ENCODE measurements at regions not wholly inside any gene's neighbourhood (a gene's known extent, or its start where the extent isn't known, plus 50 kb on each side); places are given as distances from the start of the nearest gene placed in this dataset.

GRCh38 chr9:16025627-16026026, 472.8 kb downstream of the CCDC171 start:
- no peak for DNase-seq

DNA sequence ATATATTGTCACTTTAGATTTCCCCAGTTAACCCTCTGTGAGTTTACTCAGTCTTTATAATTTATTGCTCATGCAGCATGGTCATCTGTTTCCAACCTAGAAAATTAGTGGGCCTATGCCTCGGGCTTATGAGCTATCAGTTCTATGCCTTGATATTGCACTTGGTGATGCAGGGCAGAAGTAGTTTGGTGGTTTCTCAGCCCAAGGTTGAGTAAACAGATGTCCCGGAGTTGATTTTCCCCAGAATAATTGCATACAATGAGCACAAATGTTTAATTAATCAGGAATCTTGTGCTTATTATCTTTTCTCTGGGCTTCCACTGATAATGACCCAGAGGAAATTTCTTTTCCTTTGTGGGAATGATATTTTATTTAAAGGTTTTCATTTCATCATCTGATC, 474.0 kb downstream of the CCDC171 start:
- no peak for DNase-seq

DNA sequence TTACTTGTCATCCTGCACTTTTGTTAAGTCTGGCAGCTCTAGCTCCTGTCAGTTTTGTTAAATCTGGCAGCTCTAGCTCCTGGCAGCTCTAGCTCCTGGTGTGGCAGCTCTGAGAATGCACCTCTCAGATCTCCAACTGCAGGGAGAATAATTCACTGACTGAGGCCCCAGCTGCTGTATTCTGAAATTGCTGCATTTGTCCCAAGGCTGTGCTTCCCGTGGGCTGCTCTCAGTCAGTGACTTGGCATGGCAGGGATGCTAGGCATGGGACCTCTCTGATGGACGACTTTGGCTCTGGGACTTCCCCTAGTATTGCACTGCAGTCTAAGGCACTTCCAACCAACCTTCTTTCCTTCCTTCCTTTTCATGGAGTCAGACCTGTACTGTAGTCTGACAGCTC, 475.7 kb downstream of the CCDC171 start:
- peak in 1 of 2 experiments; percentile 2 for DNase-seq

DNA sequence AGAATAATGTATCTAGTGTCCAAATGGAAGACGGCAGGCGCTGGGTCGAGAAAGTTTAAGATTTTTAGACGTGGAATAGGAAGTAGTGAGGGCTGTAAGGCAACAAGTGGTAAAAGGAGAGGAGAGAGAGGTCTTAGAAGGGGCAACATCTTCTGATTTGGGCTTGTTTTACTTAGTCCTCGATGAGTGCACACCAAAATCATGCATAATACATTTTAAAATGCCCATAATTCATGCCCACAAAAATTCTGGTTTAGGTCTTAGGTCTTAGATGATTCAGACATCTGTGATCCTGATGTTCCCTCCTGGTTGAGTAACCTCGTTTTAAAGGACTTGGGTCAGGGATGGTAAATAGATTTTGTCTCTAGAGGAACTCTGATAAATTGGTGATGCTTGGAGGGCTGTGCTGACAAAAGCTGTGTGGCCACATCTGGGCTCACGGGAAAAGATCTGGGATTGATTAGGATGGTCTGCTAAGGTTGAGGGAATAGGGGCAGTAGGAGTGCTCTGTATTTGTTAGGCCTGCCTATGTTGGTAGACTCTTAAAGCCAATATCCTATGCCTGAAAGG, 476.3 kb downstream of the CCDC171 start:
- DNase-seq = no peak

- DNase-seq = no peak
These were observed 477.0 kb downstream of the CCDC171 start for GRCh38 chr9:16029796-16030363.

GRCh38 chr9:16030528-16031185, 477.8 kb downstream of the CCDC171 start:
- DNase-seq = peak; percentile 54 to 82

DNA sequence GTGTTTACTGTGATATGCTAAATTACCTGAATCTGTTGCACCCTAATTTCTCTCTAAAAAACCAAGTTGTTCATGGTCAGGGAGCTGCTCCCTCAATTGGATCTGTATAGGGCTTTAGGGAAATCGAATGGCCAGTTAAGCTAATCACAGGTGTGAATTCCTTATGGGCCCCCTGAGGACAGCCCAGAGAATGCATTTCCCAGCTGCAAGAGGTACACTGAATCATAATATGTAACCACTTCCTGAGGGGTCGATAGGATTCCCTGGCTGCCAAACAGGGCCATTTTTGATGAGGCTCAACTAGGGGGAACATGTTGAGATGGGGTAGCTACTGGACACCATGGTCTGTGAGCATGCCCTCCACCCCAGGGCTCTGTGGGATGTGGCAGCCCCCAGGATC, 478.6 kb downstream of the CCDC171 start:
- DNase-seq = peak in 1 of 2 experiments; percentile 1

GRCh38 chr9:16031971-16032370, 479.1 kb downstream of the CCDC171 start:
- DNase-seq = no peak

DNA sequence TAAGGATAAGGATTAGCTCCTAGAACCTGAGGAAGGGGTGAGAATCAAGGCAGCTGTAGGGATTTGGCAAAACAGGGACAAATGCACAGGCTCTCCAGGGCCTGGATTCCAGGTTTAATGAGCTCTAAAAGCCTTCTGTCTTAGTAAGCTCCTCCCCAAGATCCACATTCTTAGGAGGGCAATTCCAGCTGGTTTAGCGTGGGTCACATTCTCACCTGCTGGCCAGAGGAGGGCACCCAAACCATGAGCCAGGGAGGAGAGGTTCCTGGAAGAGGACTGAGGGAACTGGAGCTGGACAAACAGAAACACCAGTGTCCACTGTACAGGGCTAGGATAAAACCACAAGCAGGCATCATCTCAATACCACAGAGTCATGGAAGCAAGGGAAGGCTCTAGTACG, 480.0 kb downstream of the CCDC171 start:
- peak in 1 of 2 experiments; percentile 6 for DNase-seq

GRCh38 chr9:16033253-16033652, 480.4 kb downstream of the CCDC171 start:
- DNase-seq = no peak

- DNase-seq = no peak
These were observed 481.3 kb downstream of the CCDC171 start for GRCh38 chr9:16033921-16034691.

- DNase-seq = no peak
These were observed 486.6 kb downstream of the CCDC171 start for GRCh38 chr9:16039218-16039987.

GRCh38 chr9:16039988-16040761, 487.3 kb downstream of the CCDC171 start:
- DNase-seq = no peak

- DNase-seq = no peak
These were observed 491.1 kb downstream of the CCDC171 start for GRCh38 chr9:16043756-16044578.

GRCh38 chr9:16044579-16044881, 491.7 kb downstream of the CCDC171 start:
- no peak for DNase-seq

DNA sequence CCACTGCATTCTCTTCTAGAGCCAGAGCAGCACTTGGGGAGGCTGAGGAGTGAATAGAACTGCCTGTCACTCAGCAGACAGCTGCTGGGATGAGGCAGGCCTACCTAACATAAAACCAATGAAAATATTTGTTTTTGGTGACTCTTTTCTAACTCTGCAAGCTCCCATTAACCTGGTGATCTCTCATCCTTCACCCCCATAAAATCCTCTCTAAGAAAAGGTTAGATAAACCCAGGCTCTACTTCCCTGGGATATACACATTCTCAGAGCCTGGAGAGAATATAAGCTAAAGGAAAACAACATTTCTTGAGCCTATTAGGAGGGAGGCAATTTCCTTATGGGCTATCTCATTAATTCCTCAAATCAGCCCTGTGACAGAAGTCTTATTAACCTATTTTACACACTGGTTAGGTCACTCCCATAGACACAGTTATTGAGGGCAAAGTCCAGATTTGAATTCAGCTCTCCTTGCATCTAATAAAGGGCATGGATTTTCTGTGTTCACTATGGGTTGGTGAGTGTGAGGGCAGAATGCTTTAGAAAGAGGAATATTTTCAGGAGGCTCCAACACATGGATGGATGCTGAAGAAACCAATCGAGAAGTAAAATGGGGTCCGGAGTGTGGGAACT, 492.9 kb downstream of the CCDC171 start:
- no peak for DNase-seq

- DNase-seq = no peak
These were observed 493.9 kb downstream of the CCDC171 start for GRCh38 chr9:16046713-16047112.

DNA sequence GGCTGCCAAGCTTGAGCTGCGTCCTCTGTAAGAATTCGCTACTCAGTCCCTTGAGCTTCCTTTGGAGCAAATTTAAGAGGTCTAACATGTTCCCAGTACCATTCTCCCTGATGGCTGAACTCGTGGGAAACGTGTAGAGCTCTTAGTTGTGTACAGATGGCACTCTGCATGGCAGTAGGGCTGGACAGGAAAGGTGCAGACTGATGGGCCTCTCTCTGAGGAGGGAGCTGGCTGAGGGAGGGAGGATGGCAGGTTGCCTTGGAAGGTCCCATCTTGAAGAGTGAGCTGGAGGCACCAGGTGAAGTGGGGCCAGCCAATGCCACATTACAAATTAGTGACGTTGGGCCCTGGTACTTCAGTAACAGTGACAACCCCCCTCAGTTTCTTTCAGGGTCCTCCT, 495.3 kb downstream of the CCDC171 start:
- DNase-seq = no peak

GRCh38 chr9:16052146-16052545, 499.3 kb downstream of the CCDC171 start:
- no peak for DNase-seq

DNA sequence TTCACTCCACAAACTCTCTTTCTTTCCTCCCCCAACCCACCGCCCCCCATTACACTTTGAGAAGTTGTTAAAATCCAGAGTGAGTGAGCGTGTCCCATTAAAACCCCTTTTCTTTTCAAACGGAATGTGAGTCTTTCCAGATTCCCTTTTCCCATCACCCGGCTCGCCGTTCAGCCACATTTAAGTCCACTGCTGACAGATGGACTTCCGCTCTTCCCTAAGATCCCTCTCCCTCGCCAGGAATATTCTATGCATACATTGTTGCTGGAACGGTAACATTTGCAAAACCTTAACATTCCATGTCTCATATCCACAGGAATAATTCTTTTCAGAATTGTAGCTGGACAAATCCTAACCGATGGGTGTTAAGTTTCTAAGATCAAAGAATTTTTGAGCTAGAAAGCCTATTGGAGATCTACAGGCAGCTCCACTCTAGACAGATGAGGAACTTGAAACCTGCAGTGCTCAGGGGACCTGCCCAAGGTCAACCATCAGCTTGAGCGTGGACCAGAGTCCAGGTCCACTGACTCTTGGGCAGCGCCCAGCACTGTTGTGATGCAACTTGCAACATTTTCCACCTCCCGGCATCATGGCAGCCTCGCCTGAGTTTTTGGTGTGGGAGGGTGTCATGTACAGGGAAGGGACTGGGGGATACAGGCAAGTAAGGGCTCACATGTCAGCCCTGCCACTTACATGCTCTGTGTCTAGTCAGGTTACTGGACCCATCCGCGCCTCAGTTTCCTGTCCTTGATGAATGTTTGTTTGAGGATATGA, 500.1 kb downstream of the CCDC171 start:
- DNase-seq = no peak

Data from SW 1271 (cell line).